Keratinocyte (primary cell): ENCODE measurements at regions not wholly inside any gene's neighbourhood (a gene's known extent, or its start where the extent isn't known, plus 50 kb on each side); places are given as distances from the start of the nearest gene placed in this dataset.

ENCODE experiments used
- DNase-seq: peaks from one replicate; pipeline ENCODE4 v3.0.0-alpha.2; 2011; ENCODE audit warnings: low read depth, missing footprints, low spot score
- FAIRE-seq: peaks from 2 replicates; lab custom pipeline; 2011; peaks lifted over from hg19 to GRCh38; lab: Jason Lieb, UNC
- H2AFZ ChIP-seq: 2 replicates; pipeline ENCODE4 v1.6.0; 2012; ENCODE audit warnings: low read length, control low read depth, inconsistent platforms; ENCODE audit not compliant: control insufficient read depth
- H3K27ac ChIP-seq: 2 replicates; pipeline ENCODE4 v1.5.1; 2011; ENCODE audit warnings: low read length; ENCODE audit not compliant: control insufficient read depth, insufficient read depth
- H3K27me3 ChIP-seq: 3 replicates; pipeline ENCODE4 v1.6.0; 2011; ENCODE audit warnings: low read length; ENCODE audit not compliant: control insufficient read depth, insufficient read depth; ENCODE audit errors: extremely low read depth
- H3K36me3 ChIP-seq, 2 experiments: 2 replicates in 1 of 2; 3 replicates in 1 of 2; pipeline ENCODE4 v1.5.1; 2011; ENCODE audit warnings: low read length in 2 of 2, mild to moderate bottlenecking in 1 of 2; ENCODE audit not compliant: control insufficient read depth in 2 of 2, insufficient read depth in 2 of 2; ENCODE audit errors: extremely low read depth in 1 of 2
- H3K4me1 ChIP-seq: 3 replicates; pipeline ENCODE4 v1.5.1; 2011; ENCODE audit warnings: low read length; ENCODE audit not compliant: control insufficient read depth, insufficient read depth; ENCODE audit errors: extremely low read depth
- H3K4me2 ChIP-seq: 3 replicates; pipeline ENCODE4 v1.6.0; 2011; ENCODE audit warnings: low read depth, low read length; ENCODE audit not compliant: control insufficient read depth, insufficient read depth; ENCODE audit errors: extremely low read depth
- H3K4me3 ChIP-seq, 3 experiments: fragments of 200-600 bp in 1 of 3; sonication (generic) in 1 of 3; 2 replicates in 2 of 3; 3 replicates in 1 of 3; pipeline ENCODE4 v1.5.1; 2011 to 2016; ENCODE audit warnings: low read length in 3 of 3, mild to moderate bottlenecking in 3 of 3, control low read depth in 2 of 3, inconsistent platforms in 1 of 3, low read depth in 1 of 3, mixed read lengths in 1 of 3, mixed run types in 1 of 3, moderate library complexity in 1 of 3; ENCODE audit not compliant: control insufficient read depth in 2 of 3, insufficient read depth in 2 of 3; ENCODE audit errors: extremely low read depth in 1 of 3
- H3K79me2 ChIP-seq: 2 replicates; pipeline ENCODE4 v1.6.0; 2012; ENCODE audit warnings: low read length; ENCODE audit not compliant: control insufficient read depth, insufficient read depth
- H3K9ac ChIP-seq: 3 replicates; pipeline ENCODE4 v1.6.0; 2011; ENCODE audit warnings: low read length; ENCODE audit not compliant: control insufficient read depth, insufficient read depth; ENCODE audit errors: extremely low read depth
- H3K9me1 ChIP-seq: 3 replicates; pipeline ENCODE4 v1.6.0; 2011; ENCODE audit warnings: low read length; ENCODE audit not compliant: control insufficient read depth, insufficient read depth; ENCODE audit errors: extremely low read depth
- H3K9me3 ChIP-seq: 2 replicates; pipeline ENCODE4 v1.5.1; 2012; ENCODE audit warnings: low read depth, low read length; ENCODE audit not compliant: control insufficient read depth
- H4K20me1 ChIP-seq: 3 replicates; pipeline ENCODE4 v1.6.0; 2011; ENCODE audit warnings: low read length; ENCODE audit not compliant: control insufficient read depth, insufficient read depth; ENCODE audit errors: extremely low read depth
- EZH2 ChIP-seq: IDR thresholded peaks from one replicate; pipeline ENCODE4 v1.6.1; 2012; ENCODE audit warnings: inconsistent platforms, mild to moderate bottlenecking, low read length, moderate library complexity
- dilution Hi-C: fragments of 300-500 bp; cut with MboI; formaldehyde crosslinking; loops from one replicate; pipeline ENCODE4 v1.7.0; 2020; ENCODE audit warnings: low sequenced_read_pairs; ENCODE audit not compliant: extremely low pct_ligation_motif_present
- TF ChIP-seq, protein P1 (sequence below), 3 experiments: IDR thresholded peaks in 1 of 3; conservative IDR thresholded peaks in 1 of 3; optimal IDR thresholded peaks in 1 of 3; 2 replicates in 2 of 3; 3 replicates in 1 of 3; pipeline versions ENCODE3 to v1.5.1; 2011; ENCODE audit warnings: low read length in 3 of 3, mild to moderate bottlenecking in 3 of 3, moderate library complexity in 2 of 3, control low read depth in 1 of 3, inconsistent platforms in 1 of 3; ENCODE audit not compliant: insufficient read depth in 2 of 3; ENCODE audit errors: extremely low read depth in 1 of 3

DNA sequence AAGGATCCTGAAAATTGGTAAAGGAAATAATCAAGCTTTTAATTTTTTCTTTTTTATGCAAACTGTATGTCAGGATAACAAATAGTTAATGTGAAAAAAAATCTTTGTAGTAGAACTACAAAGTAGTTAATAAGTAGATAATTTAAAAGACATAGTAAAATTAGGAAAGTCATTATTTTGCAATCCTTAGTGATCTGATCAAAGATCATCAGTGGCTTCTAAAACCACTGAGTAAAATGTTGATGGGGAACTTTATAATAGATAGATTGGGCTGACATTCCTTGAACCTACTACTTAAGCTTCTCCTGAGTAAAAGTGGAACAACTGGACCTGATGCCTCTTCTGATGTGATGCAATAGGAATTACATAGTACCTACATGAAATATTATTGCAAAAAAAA is 119.0 kb upstream of the TMTC2 start:
- Histone ChIP-seq H3K36me3 (no peaks in the 10 kb centered on the region), H3K27me3 (no peaks in the 10 kb centered on the region), H4K20me1 (no peaks in the 10 kb centered on the region), H3K9ac (no peak overlapping the region), H3K9me3 (no peaks in the 10 kb centered on the region), H3K9me1 (no peaks in the 10 kb centered on the region), H2AFZ (no peak overlapping the region), H3K4me3 (no peak overlapping the region), H3K4me2 (no peak overlapping the region), H3K79me2 (no peaks in the 10 kb centered on the region), H3K4me1 (no peaks in the 10 kb centered on the region), H3K27ac (no peak overlapping the region)
- dilution Hi-C loops = no loop called here
- FAIRE-seq (no peak), DNase-seq (no peak)
- TF ChIP-seq, protein P1, sequence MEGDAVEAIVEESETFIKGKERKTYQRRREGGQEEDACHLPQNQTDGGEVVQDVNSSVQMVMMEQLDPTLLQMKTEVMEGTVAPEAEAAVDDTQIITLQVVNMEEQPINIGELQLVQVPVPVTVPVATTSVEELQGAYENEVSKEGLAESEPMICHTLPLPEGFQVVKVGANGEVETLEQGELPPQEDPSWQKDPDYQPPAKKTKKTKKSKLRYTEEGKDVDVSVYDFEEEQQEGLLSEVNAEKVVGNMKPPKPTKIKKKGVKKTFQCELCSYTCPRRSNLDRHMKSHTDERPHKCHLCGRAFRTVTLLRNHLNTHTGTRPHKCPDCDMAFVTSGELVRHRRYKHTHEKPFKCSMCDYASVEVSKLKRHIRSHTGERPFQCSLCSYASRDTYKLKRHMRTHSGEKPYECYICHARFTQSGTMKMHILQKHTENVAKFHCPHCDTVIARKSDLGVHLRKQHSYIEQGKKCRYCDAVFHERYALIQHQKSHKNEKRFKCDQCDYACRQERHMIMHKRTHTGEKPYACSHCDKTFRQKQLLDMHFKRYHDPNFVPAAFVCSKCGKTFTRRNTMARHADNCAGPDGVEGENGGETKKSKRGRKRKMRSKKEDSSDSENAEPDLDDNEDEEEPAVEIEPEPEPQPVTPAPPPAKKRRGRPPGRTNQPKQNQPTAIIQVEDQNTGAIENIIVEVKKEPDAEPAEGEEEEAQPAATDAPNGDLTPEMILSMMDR (optimal IDR thresholded peaks at IDR 0.05 in 1 of 3, IDR thresholded peaks at IDR 0.05 in 1 of 3, conservative IDR thresholded peaks at IDR 0.05 in 1 of 3; ENCODE audit: extremely low read depth in 1 of 3, insufficient read depth in 2 of 3, low read length in 3 of 3) = no peak
- no peak for TF ChIP-seq EZH2

DNA sequence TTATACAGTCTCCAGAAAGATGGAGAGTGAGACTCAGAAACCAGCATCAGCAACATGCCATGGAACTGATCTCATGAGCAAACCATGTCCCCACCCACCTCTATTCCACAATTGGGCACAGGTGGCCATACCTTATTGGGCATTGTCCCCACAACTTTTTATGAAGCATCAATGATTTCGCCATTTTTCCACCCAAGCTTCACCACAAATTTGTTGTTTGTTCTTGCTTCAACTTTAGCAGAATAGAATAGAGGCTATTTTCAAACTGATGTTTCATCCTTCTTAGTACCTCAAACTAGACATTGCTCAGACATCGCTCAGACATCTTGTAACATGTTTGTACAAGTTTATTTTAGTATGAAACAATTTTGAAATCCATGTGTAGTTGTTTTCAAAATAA is 112.5 kb upstream of the TMTC2 start:
- Histone ChIP-seq H3K27me3 (no peaks in the 10 kb centered on the region), H3K9me3 (no peaks in the 10 kb centered on the region), H4K20me1 (no peaks in the 10 kb centered on the region), H3K4me1 (no peaks in the 10 kb centered on the region), H3K9ac (no peak overlapping the region), H3K4me3 (no peak overlapping the region), H3K9me1 (no peaks in the 10 kb centered on the region), H3K27ac (no peak overlapping the region), H2AFZ (no peak overlapping the region), H3K36me3 (no peaks in the 10 kb centered on the region), H3K79me2 (no peaks in the 10 kb centered on the region), H3K4me2 (no peak overlapping the region)
- dilution Hi-C loops = no loop called here
- FAIRE-seq = no peak
- no peak for DNase-seq
- no peak for TF ChIP-seq EZH2
- TF ChIP-seq, protein P1 (optimal IDR thresholded peaks at IDR 0.05 in 1 of 3, IDR thresholded peaks at IDR 0.05 in 1 of 3, conservative IDR thresholded peaks at IDR 0.05 in 1 of 3; ENCODE audit: extremely low read depth in 1 of 3, insufficient read depth in 2 of 3, low read length in 3 of 3) = no peak
